H1 (cell line): ENCODE measurements at regions not wholly inside any gene's neighbourhood (a gene's known extent, or its start where the extent isn't known, plus 50 kb on each side); places are given as distances from the start of the nearest gene placed in this dataset.

ENCODE experiments used
- CTCF ChIA-PET: fragments of 300-600 bp; sonication (Branson Sonifier 250); formaldehyde crosslinking; loops from one replicate; lab custom pipeline; 2021; ENCODE audit not compliant: partially characterized antibody; lab: Charles Lee
- POLR2A ChIA-PET: fragments of 300-600 bp; sonication (Branson Sonifier 250); formaldehyde crosslinking; loops from one replicate; lab custom pipeline; 2021; ENCODE audit warnings: inconsistent platforms; ENCODE audit not compliant: partially characterized antibody; lab: Charles Lee
- DNase-seq, 2 experiments: peaks; one replicate each; pipeline versions ENCODE4 v3.0.0 to v3.0.0-alpha.2; 2010 to 2022; ENCODE audit warnings: low spot score in 2 of 2, low read depth in 1 of 2, mixed read lengths in 1 of 2
- FAIRE-seq: peaks from 2 replicates; lab custom pipeline; 2011; peaks lifted over from hg19 to GRCh38; lab: Jason Lieb, UNC
- H2AFZ ChIP-seq: 2 replicates; pipeline ENCODE4 v1.8.1; 2012; ENCODE audit warnings: low read length, inconsistent platforms
- H2AK5ac ChIP-seq: 2 replicates; pipeline ENCODE4 v1.6.1; 2013; ENCODE audit warnings: low read depth, low read length
- H2BK120ac ChIP-seq: replicated peaks from 2 replicates; pipeline ENCODE3; 2013; ENCODE audit warnings: low read depth, low read length, inconsistent platforms
- H2BK12ac ChIP-seq: 2 replicates; pipeline ENCODE4 v1.6.1; 2013; ENCODE audit warnings: low read depth, low read length
- H2BK15ac ChIP-seq: 2 replicates; pipeline ENCODE4 v1.6.1; 2013; ENCODE audit warnings: low read length
- H2BK20ac ChIP-seq: 2 replicates; pipeline ENCODE4 v1.6.1; 2013; ENCODE audit warnings: low read length
- H2BK5ac ChIP-seq: 2 replicates; pipeline ENCODE4 v1.6.1; 2013; ENCODE audit warnings: low read depth, low read length
- H3K14ac ChIP-seq: 2 replicates; pipeline ENCODE4 v1.6.1; 2013; ENCODE audit warnings: inconsistent platforms; ENCODE audit not compliant: insufficient read length
- H3K18ac ChIP-seq: 2 replicates; pipeline ENCODE4 v1.6.1; 2013; ENCODE audit warnings: low read length; ENCODE audit errors: extremely low read depth
- H3K23ac ChIP-seq: 2 replicates; pipeline ENCODE4 v1.6.1; 2013; ENCODE audit warnings: inconsistent platforms; ENCODE audit not compliant: insufficient read length
- H3K23me2 ChIP-seq: 2 replicates; pipeline ENCODE4 v1.6.1; 2013; ENCODE audit warnings: low read depth, low read length
- H3K27ac ChIP-seq: 2 replicates; pipeline ENCODE4 v1.6.1; 2011; ENCODE audit warnings: low read depth, low read length, inconsistent platforms
- H3K27me3 ChIP-seq, 4 experiments: replicated peaks in 1 of 4; 1 replicate in 1 of 4; 2 replicates in 3 of 4; pipeline versions ENCODE4 v1.6.1 to v1.8.1; 2011 to 2013; ENCODE audit warnings: low read length in 3 of 4, mild to moderate bottlenecking in 3 of 4, inconsistent platforms in 2 of 4, mixed read lengths in 2 of 4, moderate library complexity in 1 of 4; ENCODE audit not compliant: control insufficient read depth in 3 of 4, insufficient read depth in 3 of 4; ENCODE audit errors: extremely low read depth in 1 of 4
- H3K36me3 ChIP-seq, 4 experiments: 2 replicates each; pipeline versions ENCODE4 v1.6.1 to v1.8.1; 2011 to 2013; ENCODE audit warnings: mild to moderate bottlenecking in 4 of 4, low read length in 3 of 4, moderate library complexity in 2 of 4, control low read depth in 1 of 4, inconsistent platforms in 1 of 4; ENCODE audit not compliant: insufficient read depth in 4 of 4, control insufficient read depth in 2 of 4
- H3K4ac ChIP-seq: replicated peaks from 2 replicates; pipeline ENCODE3; 2013; ENCODE audit warnings: low read length, low read depth, mixed read lengths, inconsistent platforms; ENCODE audit not compliant: insufficient read length
- H3K4me1 ChIP-seq, 4 experiments: replicated peaks in 1 of 4; 1 replicate in 1 of 4; 2 replicates in 3 of 4; pipeline versions ENCODE4 v1.6.1 to v1.8.1; 2011 to 2013; ENCODE audit warnings: low read length in 3 of 4, inconsistent platforms in 2 of 4, mixed read lengths in 1 of 4; ENCODE audit not compliant: insufficient read depth in 4 of 4, control insufficient read depth in 3 of 4
- H3K4me2 ChIP-seq, 2 experiments: 2 replicates each; pipeline versions ENCODE4 v1.6.1 to v1.8.1; 2011 to 2013; ENCODE audit warnings: low read depth in 2 of 2, low read length in 2 of 2, control low read depth in 1 of 2, inconsistent platforms in 1 of 2, mild to moderate bottlenecking in 1 of 2; ENCODE audit not compliant: insufficient read depth in 1 of 2
- H3K4me3 ChIP-seq, 4 experiments: fragments of 200-600, 300-600 bp in 1 of 4; sonication (generic), shearing (Covaris generic), sonication (Bioruptor Twin) in 1 of 4; 2 replicates each; pipeline versions ENCODE4 v1.5.1 to v1.8.1; 2011 to 2016; ENCODE audit warnings: low read length in 4 of 4, low read depth in 3 of 4, control low read depth in 2 of 4, inconsistent platforms in 2 of 4, mild to moderate bottlenecking in 2 of 4, mixed read lengths in 1 of 4, moderate library complexity in 1 of 4; ENCODE audit not compliant: insufficient read depth in 2 of 4; ENCODE audit errors: extremely low read depth in 1 of 4
- H3K56ac ChIP-seq: replicated peaks from 2 replicates; pipeline ENCODE3; 2013; ENCODE audit warnings: low read depth, mild to moderate bottlenecking, mixed read lengths, low read length, inconsistent platforms; ENCODE audit not compliant: insufficient read length
- H3K79me1 ChIP-seq: 2 replicates; pipeline ENCODE4 v1.6.1; 2013; ENCODE audit warnings: low read depth, low read length, control low read depth
- H3K79me2 ChIP-seq, 2 experiments: 2 replicates each; pipeline versions ENCODE4 v1.6.1 to v1.8.1; 2012 to 2013; ENCODE audit warnings: low read length in 2 of 2, mild to moderate bottlenecking in 2 of 2, inconsistent platforms in 1 of 2; ENCODE audit not compliant: insufficient read depth in 2 of 2, control insufficient read depth in 1 of 2
- H3K9ac ChIP-seq, 4 experiments: replicated peaks in 1 of 4; 1 replicate in 1 of 4; 2 replicates in 3 of 4; pipeline versions ENCODE4 v1.6.1 to v1.8.1; 2011 to 2013; ENCODE audit warnings: low read depth in 3 of 4, low read length in 3 of 4, control low read depth in 2 of 4, mild to moderate bottlenecking in 2 of 4, moderate library complexity in 2 of 4, inconsistent platforms in 1 of 4; ENCODE audit errors: extremely low read depth in 1 of 4
- H3K9me3 ChIP-seq, 2 experiments: 2 replicates each; pipeline versions ENCODE4 v1.6.1 to v1.8.1; 2012 to 2013; ENCODE audit warnings: mild to moderate bottlenecking in 2 of 2, moderate library complexity in 2 of 2, control low read depth in 1 of 2, inconsistent platforms in 1 of 2, low read depth in 1 of 2, low read length in 1 of 2, mixed read lengths in 1 of 2; ENCODE audit not compliant: insufficient read depth in 2 of 2
- H4K20me1 ChIP-seq, 2 experiments: replicated peaks in 1 of 2; 2 replicates each; pipeline versions ENCODE3 to v1.8.1; 2011 to 2013; ENCODE audit warnings: inconsistent platforms in 2 of 2, low read length in 2 of 2, mild to moderate bottlenecking in 1 of 2; ENCODE audit not compliant: insufficient read depth in 2 of 2, control insufficient read depth in 1 of 2
- H4K5ac ChIP-seq: 2 replicates; pipeline ENCODE4 v1.6.1; 2013; ENCODE audit warnings: low read length, low read depth, mixed read lengths, inconsistent platforms; ENCODE audit not compliant: insufficient read length
- H4K8ac ChIP-seq: 2 replicates; pipeline ENCODE4 v1.8.0; 2013; ENCODE audit warnings: mild to moderate bottlenecking, moderate library complexity, low read length, inconsistent platforms; ENCODE audit not compliant: insufficient read depth; ENCODE audit errors: extremely low read depth
- H4K91ac ChIP-seq: replicated peaks from 2 replicates; pipeline ENCODE3; 2013; ENCODE audit warnings: low read length, mixed read lengths, inconsistent platforms; ENCODE audit not compliant: insufficient read length
- ASH2L ChIP-seq: fragments of 200-600, 300-600 bp; sonication (generic); IDR thresholded peaks from one replicate; pipeline ENCODE4 v1.7.1; 2017; ENCODE audit warnings: low read length
- ATF3 ChIP-seq: IDR thresholded peaks from 2 replicates; pipeline ENCODE4 v1.6.1; 2011; ENCODE audit warnings: low read depth, mild to moderate bottlenecking, low read length; ENCODE audit not compliant: insufficient read depth
- BACH1 ChIP-seq: IDR thresholded peaks from 2 replicates; pipeline ENCODE4 v1.6.1; 2012; ENCODE audit warnings: low read length, improper control_type of control experiment
- CBX8 ChIP-seq: fragments of 300-800, 300-1000 bp; sonication (generic); IDR thresholded peaks from 2 replicates; pipeline ENCODE4 v1.7.1; 2016; ENCODE audit warnings: low read depth, low read length, borderline replicate concordance
- E2F6 ChIP-seq: IDR thresholded peaks from 2 replicates; pipeline ENCODE4 v1.6.1; 2012; ENCODE audit warnings: inconsistent platforms
- GTF2F1 ChIP-seq: IDR thresholded peaks from 2 replicates; pipeline ENCODE4 v1.6.1; 2012; ENCODE audit warnings: low read depth, low read length, improper control_type of control experiment, borderline replicate concordance
- HDAC6 ChIP-seq: IDR thresholded peaks from one replicate; pipeline ENCODE4 v1.7.1; 2012; ENCODE audit warnings: low read depth, mild to moderate bottlenecking, inconsistent platforms, low read length, moderate library complexity
- POLR2AphosphoS5 ChIP-seq: IDR thresholded peaks from 2 replicates; pipeline ENCODE4 v1.6.1; 2011; ENCODE audit warnings: low read depth, low read length
- SP2 ChIP-seq: IDR thresholded peaks from 2 replicates; pipeline ENCODE4 v1.6.1; 2012; ENCODE audit warnings: mild to moderate bottlenecking, low read length, inconsistent platforms
- TAF7 ChIP-seq: optimal IDR thresholded peaks from 2 replicates; pipeline ENCODE3; 2011; ENCODE audit warnings: low read depth, mild to moderate bottlenecking, inconsistent platforms, low read length, moderate library complexity, borderline replicate concordance
- TBP ChIP-seq: IDR thresholded peaks from 2 replicates; pipeline ENCODE4 v1.6.1; 2011; ENCODE audit warnings: low read depth, low read length, improper control_type of control experiment
- WGBS, 2 experiments: shearing (Covaris generic) in 1 of 2; methylation state at CpG; one replicate each; pipeline versions ENCODE4 v1.1.6 to v1.1.7; 2013 to 2015; ENCODE audit warnings: low lambda C conversion rate in 2 of 2, mixed read lengths in 2 of 2, inconsistent platforms in 1 of 2, low coverage in 1 of 2, missing lambda C conversion rate in 1 of 2; ENCODE audit not compliant: insufficient replicate concordance in 2 of 2, insufficient coverage in 1 of 2, insufficient read length in 1 of 2; ENCODE audit errors: extremely low coverage in 1 of 2, missing lambda C conversion rate in 1 of 2; 5-methylcytosine and 5-hydroxymethylcytosine counted together

- Histone ChIP-seq H3K36me3 (no peaks in the 10 kb centered on the region), H3K27me3 (no peaks in the 10 kb centered on the region; a peak in 1 of 7 replicates), H3K18ac (no peak overlapping the region), H4K20me1 (no peaks in the 10 kb centered on the region), H3K56ac (no peak overlapping the region), H3K14ac (no peak overlapping the region), H3K79me2 (no peaks in the 10 kb centered on the region), H3K23me2 (no peaks in the 10 kb centered on the region; the same call in 1 of the 2 replicates), H4K91ac (no peak overlapping the region), H2BK5ac (no peak overlapping the region), H2AFZ (no peak overlapping the region), H3K27ac (no peak overlapping the region), H3K9ac (no peak overlapping the region), H4K5ac (no peak overlapping the region), H3K23ac (no peak overlapping the region), H2BK12ac (no peak overlapping the region), H2BK15ac (no peak overlapping the region), H2BK20ac (no peak overlapping the region), H2BK120ac (no peak overlapping the region), H3K4me2 (no peak overlapping the region), H2AK5ac (no peak overlapping the region), H4K8ac (no peak overlapping the region), H3K4me1 (no peaks in the 10 kb centered on the region), H3K4me3 (no peak overlapping the region), H3K4ac (no peak overlapping the region), H3K9me3 (no peaks in the 10 kb centered on the region), H3K79me1 (no peaks in the 10 kb centered on the region)
- FAIRE-seq, result no peak
- 94% methylated on average over 16 of the region's 16 CpGs; no CpG with 5 or more reads in 1 of the 2 experiments for WGBS, 2 experiments
- POLR2A ChIA-PET, result interaction anchor here (1.8 kb wide), 1 partner anchor 10 kb away, joined by 3 read pairs; no protein-coding TSS in a partner anchor
- CTCF ChIA-PET, result interaction anchor here (0.9 to 8.9 kb wide), 3 partner anchors 9 to 20 kb away, joined by 3 to 97 read pairs (median 3); no protein-coding TSS in a partner anchor
- no peak for DNase-seq
- no peak for TF ChIP-seq GTF2F1
- TF ChIP-seq BACH1, result no peak
- no peak for TF ChIP-seq CBX8
- no peak for TF ChIP-seq POLR2AphosphoS5
- no peak for TF ChIP-seq HDAC6
- TF ChIP-seq ATF3, result no peak
- no peak for TF ChIP-seq TAF7
- TF ChIP-seq ASH2L, result no peak
- no peak for TF ChIP-seq TBP
- no peak for TF ChIP-seq SP2
- TF ChIP-seq E2F6, result no peak
Observed at GRCh38 chr13:111423168-111423785, 102.8 kb downstream of the TEX29 start.
